Calu3 (cell line): ENCODE measurements at regions not wholly inside any gene's neighbourhood (a gene's known extent, or its start where the extent isn't known, plus 50 kb on each side); places are given as distances from the start of the nearest gene placed in this dataset.

Experiments
- BruUV-seq: library from RNA; stranded (reverse); fragments of 400-500 nt; replicated peaks from 2 replicates; lab custom pipeline; 2021; lab: Mats Ljungman, UMichigan
- CTCF ChIA-PET: fragments of 300-600 bp; sonication (Branson Sonifier 250); formaldehyde crosslinking; loops from one replicate; lab custom pipeline; 2022; ENCODE audit warnings: antibody characterized with exemption; lab: Charles Lee
- DNase-seq: peaks from one replicate; pipeline ENCODE4 v3.0.0; 2022
- H3K27ac Mint-ChIP-seq: one replicate; pipeline ENCODE4 v1.8.0; 2022; ENCODE audit warnings: mixed read lengths; ENCODE audit not compliant: unreplicated experiment
- H3K27me3 Mint-ChIP-seq: one replicate; pipeline ENCODE4 v1.8.0; 2022; ENCODE audit warnings: mixed read lengths; ENCODE audit not compliant: unreplicated experiment
- H3K36me3 Mint-ChIP-seq: one replicate; pipeline ENCODE4 v1.8.0; 2022; ENCODE audit warnings: mild to moderate bottlenecking, moderate library complexity, mixed read lengths; ENCODE audit not compliant: insufficient read depth, unreplicated experiment
- H3K4me1 Mint-ChIP-seq: one replicate; pipeline ENCODE4 v1.8.0; 2022; ENCODE audit warnings: mild to moderate bottlenecking, low read depth, mixed read lengths; ENCODE audit not compliant: unreplicated experiment
- H3K4me3 Mint-ChIP-seq: one replicate; pipeline ENCODE4 v1.8.0; 2022; ENCODE audit warnings: mild to moderate bottlenecking, low read depth, moderate library complexity, mixed read lengths; ENCODE audit not compliant: unreplicated experiment
- H3K9me3 Mint-ChIP-seq: one replicate; pipeline ENCODE4 v1.8.0; 2022; ENCODE audit warnings: low read depth, mixed read lengths; ENCODE audit not compliant: unreplicated experiment
- intact Hi-C: fragments of 100-400 bp; cut with micrococcal nuclease; formaldehyde crosslinking; loops from one replicate; pipeline ENCODE4 v1.10.0; 2022; ENCODE audit not compliant: unreplicated experiment
- TF ChIP-seq, protein P1 (sequence below): fragments of 200-600 bp; IDR thresholded peaks from one replicate; pipeline ENCODE4 v1.8.0; 2022; ENCODE audit warnings: antibody characterized with exemption; ENCODE audit not compliant: unreplicated experiment

- H3K27me3 Mint-ChIP-seq: no peaks in the 10 kb centered on the region
- no peak for DNase-seq
- intact Hi-C loops: no loop called here
- H3K4me3 Mint-ChIP-seq: no peak overlapping the region
- TF ChIP-seq, protein P1, sequence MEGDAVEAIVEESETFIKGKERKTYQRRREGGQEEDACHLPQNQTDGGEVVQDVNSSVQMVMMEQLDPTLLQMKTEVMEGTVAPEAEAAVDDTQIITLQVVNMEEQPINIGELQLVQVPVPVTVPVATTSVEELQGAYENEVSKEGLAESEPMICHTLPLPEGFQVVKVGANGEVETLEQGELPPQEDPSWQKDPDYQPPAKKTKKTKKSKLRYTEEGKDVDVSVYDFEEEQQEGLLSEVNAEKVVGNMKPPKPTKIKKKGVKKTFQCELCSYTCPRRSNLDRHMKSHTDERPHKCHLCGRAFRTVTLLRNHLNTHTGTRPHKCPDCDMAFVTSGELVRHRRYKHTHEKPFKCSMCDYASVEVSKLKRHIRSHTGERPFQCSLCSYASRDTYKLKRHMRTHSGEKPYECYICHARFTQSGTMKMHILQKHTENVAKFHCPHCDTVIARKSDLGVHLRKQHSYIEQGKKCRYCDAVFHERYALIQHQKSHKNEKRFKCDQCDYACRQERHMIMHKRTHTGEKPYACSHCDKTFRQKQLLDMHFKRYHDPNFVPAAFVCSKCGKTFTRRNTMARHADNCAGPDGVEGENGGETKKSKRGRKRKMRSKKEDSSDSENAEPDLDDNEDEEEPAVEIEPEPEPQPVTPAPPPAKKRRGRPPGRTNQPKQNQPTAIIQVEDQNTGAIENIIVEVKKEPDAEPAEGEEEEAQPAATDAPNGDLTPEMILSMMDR: no peak
- no peaks in the 10 kb centered on the region for H3K9me3 Mint-ChIP-seq
- peaks cover 9% of the 10 kb centered on the region for H3K4me1 Mint-ChIP-seq
- no TSS peak for BruUV-seq
- CTCF ChIA-PET: interaction anchor here (0.9 to 1.6 kb wide), 5 partner anchors 79 to 330 kb away, joined by 3 to 5 read pairs (median 4); no protein-coding TSS in a partner anchor
- no peak overlapping the region for H3K27ac Mint-ChIP-seq
- H3K36me3 Mint-ChIP-seq: no peaks in the 10 kb centered on the region
Observed at GRCh38 chr3:159246385-159246784, 444.5 kb downstream of the MFSD1 start.

DNA sequence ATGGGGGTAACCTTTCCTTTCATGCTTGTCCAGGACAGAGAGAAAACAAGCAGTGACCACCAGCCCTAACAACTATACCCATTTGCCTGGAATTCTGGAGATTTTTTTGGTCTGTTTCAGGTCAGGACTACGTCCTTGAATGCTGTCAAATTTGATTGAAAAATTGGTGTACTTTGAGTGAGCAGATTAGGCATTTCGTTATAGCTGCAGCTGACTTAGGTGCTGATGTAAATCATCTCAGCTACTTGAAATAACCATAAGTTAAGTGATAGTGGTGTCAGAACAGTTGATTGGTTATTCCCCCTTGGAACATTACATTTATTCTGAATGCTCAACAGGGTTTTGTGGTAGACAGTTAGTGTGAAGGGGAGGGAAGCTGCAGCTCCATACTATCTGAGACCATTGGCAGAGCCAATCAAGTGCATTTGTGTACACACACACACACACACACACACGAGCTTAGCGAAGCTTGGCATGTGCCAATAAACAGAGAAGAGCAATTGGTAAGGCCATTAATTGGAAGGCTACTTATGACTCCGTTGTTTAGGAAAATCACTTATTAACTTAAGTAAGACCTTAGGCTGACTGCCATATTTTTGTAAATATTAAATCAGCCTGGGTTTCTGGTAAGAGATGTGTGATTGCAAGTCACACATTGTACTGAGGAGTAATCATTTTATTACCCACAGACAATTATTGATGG is 447.8 kb downstream of the MFSD1 start:
- Mint-ChIP-seq H3K27ac (no peak overlapping the region), H3K4me1 (peaks cover 24% of the 10 kb centered on the region), H3K27me3 (peaks cover 7% of the 10 kb centered on the region), H3K36me3 (no peaks in the 10 kb centered on the region), H3K9me3 (no peaks in the 10 kb centered on the region), H3K4me3 (no peak overlapping the region)
- no TSS peak for BruUV-seq
- TF ChIP-seq, protein P1: no peak
- intact Hi-C loops: loop anchor here (5.0 to 10.0 kb wide), 2 partner anchors 157 to 595 kb away; no protein-coding TSS in a partner anchor
- CTCF ChIA-PET: interaction anchor here (1.0 to 1.6 kb wide), 3 partner anchors 86 to 332 kb away, joined by 3 to 5 read pairs (median 3); no protein-coding TSS in a partner anchor
- no peak for DNase-seq

GRCh38 chr3:159250961-159251360 is 449.1 kb downstream of the MFSD1 start:
- DNase-seq: no peak
- Mint-ChIP-seq H3K27me3 (peaks cover 14% of the 10 kb centered on the region), H3K27ac (no peak overlapping the region), H3K4me3 (no peak overlapping the region), H3K4me1 (peaks cover 24% of the 10 kb centered on the region), H3K9me3 (no peaks in the 10 kb centered on the region), H3K36me3 (no peaks in the 10 kb centered on the region)
- TF ChIP-seq, protein P1: no peak
- intact Hi-C loops: loop anchor here (5.0 to 10.0 kb wide), 2 partner anchors 159 to 596 kb away; no protein-coding TSS in a partner anchor
- CTCF ChIA-PET: interaction anchor here (2.6 kb wide), 1 partner anchor 120 kb away, joined by 10 read pairs; no protein-coding TSS in a partner anchor
- no TSS peak for BruUV-seq

DNA sequence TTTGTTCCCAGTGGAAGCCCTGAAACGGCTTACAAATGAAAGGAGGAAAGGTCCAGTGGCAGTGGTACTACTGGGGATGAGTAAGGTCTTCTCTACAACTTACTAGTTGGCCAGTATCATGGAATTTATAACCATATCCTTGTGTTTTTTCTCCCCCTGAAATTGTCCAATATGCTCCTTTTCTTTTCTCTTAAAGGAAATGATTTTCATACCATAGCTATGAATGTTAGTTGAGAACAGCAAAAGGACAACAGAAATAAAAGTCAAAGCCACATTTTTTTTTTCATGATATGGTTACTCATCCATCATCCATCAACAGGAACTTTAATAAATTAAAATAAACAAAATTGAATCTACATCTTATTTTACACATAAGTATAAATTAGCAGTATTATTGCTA is 450.4 kb downstream of the MFSD1 start:
- no TSS peak for BruUV-seq
- Mint-ChIP-seq H3K36me3 (no peaks in the 10 kb centered on the region), H3K27me3 (peaks cover 14% of the 10 kb centered on the region), H3K27ac (no peak overlapping the region), H3K9me3 (no peaks in the 10 kb centered on the region), H3K4me3 (no peak overlapping the region), H3K4me1 (peaks cover 24% of the 10 kb centered on the region)
- no peak for DNase-seq
- intact Hi-C loops: loop anchor here (1.0 to 10.0 kb wide), 6 partner anchors 94 to 597 kb away; no protein-coding TSS in a partner anchor
- TF ChIP-seq, protein P1: no peak
- CTCF ChIA-PET: interaction anchor here (0.6 to 3.1 kb wide), 14 partner anchors 52 to 1779 kb away, joined by 3 to 22 read pairs (median 6); no protein-coding TSS in a partner anchor
